Activated naive CD4-positive, alpha-beta T cell (primary cell): ENCODE measurements at regions not wholly inside any gene's neighbourhood (a gene's known extent, or its start where the extent isn't known, plus 50 kb on each side); places are given as distances from the start of the nearest gene placed in this dataset.

Experiments
- DNase-seq, 4 experiments: peaks; one replicate each; lab custom pipeline; 2025; lab: John Stamatoyannopoulos, UW

DNA sequence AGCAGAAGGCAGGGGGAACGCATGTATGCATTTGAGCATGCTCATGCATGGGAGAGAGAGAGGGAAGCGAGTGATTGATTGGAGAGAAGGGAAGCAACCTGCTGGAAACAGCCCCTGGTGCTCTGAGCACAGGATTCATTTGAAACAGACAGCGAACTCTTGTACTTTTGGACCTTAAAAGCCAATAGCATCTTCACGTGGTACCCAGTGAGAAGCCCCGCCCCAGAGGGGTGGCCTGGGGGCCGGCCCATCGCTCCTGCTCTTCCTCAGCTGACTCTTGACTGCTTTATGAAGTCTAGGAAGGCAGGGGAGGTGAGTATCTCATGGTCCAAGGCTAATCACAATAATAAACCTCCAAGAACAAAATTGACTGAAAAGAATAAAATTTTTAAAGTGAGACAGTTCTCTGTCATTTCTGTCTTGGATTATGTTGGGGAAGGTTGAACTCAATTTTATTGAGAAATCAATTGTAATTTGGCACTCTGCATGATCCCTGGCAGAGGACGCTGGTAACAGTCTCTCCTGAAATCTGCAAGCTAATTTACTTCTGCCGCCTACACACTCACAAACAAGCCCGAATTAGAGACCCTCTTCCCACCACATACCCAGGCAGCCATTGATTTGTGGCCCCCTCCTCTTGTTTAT lies 168.2 kb upstream of the PPARGC1A start:
- DNase-seq: no peak

DNA sequence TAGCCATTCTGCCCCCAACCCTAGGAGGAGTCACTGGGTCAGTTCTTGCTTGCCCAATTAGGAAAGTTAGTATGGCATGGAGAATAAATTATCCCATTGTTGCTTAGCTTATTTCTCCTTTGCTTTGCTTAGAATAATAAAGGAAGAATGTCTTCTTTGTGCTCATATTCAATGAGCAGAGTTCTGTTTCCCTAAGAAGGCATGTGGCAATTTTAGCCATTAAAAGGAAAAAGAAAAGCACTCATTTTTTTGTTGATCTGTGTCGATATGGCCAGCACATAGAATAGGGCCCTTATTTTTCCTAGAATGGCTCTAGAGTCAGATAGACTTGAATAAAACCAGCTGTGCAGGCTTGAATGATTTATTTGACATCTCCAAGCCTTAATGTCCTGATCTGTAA lies 166.4 kb upstream of the PPARGC1A start:
- no peak for DNase-seq

GRCh38 chr4:24055623-24056022 lies 165.8 kb upstream of the PPARGC1A start:
- no peak for DNase-seq

DNA sequence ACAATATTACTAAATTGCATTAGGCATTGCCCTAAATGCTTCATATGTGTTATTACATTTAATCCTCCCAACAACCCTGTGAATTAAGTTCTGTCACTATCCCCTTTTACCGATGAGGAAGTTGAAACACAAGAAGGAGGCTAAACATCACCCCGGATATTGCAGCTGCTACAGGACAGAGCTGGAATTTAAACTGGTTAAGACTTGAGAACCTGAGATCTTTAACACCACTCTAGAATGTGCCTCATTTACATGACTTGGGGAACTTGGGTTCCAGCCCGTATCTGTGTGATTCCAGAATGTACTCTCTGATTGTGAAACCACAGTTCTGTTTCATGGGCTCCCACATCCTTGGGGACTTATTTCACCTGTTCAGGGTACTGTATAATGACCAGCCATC lies 165.1 kb upstream of the PPARGC1A start:
- DNase-seq: no peak

- no peak for DNase-seq
Measured at GRCh38 chr4:24053934-24054333, 164.1 kb upstream of the PPARGC1A start.

- DNase-seq: no peak
Measured at GRCh38 chr4:24044610-24045589, 155.1 kb upstream of the PPARGC1A start.

GRCh38 chr4:24042094-24042493 lies 152.2 kb upstream of the PPARGC1A start:
- DNase-seq: no peak

DNA sequence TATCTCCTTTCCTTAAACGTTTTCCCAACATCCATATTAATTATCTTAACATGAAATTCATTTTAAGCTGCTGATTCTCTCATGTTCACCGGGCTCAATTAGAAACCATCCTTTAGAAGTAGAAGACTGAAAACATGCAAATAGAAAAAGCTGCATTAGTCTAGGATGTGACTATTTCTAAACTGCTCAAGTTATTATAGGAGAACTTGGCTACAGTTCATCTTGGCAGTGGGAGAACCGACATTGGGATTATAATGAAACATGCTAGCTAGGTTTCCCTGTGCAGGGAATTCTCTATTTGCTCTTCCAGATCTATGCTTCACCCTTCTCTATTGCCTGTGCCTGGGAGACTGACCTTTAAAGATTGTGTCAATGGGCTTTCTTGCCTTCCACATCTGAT lies 151.0 kb upstream of the PPARGC1A start:
- DNase-seq: no peak

- no peak for DNase-seq
Measured at GRCh38 chr4:24033626-24034025, 143.8 kb upstream of the PPARGC1A start.

- no peak for DNase-seq
Measured at GRCh38 chr4:24032371-24032989, 142.6 kb upstream of the PPARGC1A start.

- no peak for DNase-seq
Measured at GRCh38 chr4:24026596-24026995, 136.7 kb upstream of the PPARGC1A start.

DNA sequence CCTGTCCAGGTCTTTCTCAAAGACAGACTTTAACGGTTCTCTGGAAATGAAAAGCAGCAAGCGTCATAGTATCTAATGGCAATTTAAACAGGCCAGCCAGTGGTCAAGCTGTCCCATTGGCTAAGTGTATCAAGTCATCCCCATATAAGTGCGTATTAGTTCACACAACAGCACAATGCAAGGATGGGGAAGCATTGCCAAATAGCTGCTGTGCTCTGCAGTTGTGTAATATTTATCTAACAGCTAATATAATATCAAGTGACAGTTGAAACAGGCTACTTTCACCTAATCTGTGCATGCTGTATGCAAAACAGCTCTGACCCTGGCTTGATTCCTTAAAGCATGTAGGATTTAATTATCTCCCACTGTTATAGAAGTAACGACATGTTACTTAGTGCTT lies 134.8 kb upstream of the PPARGC1A start:
- DNase-seq: no peak

- DNase-seq: no peak
Measured at GRCh38 chr4:24024157-24024556, 134.3 kb upstream of the PPARGC1A start.

GRCh38 chr4:24015782-24016181 lies 125.9 kb upstream of the PPARGC1A start:
- no peak for DNase-seq

DNA sequence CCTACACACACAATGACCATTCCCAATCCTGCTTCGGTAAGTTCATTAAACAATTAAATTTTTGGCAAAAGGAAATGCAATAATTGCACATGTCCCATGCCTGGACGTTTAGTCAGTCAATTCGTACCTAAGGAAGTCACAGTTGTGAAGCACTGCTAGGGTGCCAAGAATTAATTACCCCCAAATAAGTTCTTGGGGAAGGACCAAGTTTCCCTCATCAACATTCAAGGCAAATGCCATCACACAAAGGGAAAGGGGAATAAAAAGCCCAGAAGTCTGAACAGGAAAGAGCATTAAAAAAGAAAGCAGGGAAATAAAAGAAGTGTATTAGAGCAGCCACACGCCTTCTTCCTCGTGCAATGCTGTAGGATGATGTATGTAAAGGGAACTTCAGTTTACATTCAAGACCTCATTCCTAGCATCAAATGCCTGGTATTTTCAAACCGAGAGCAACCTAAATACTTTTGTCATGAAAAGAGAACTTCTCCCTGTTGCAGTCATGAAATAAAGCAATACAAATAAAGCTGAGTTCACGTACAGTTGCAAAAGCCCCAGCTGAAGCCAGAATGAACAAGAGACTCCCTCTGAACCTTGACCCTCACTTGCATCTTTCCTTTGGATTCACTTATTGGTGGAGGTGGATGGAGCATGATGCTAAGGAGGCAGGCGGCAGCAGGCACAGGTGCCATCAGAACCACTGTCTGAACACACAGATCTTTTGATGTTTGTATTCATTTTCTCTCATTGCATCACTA lies 124.0 kb upstream of the PPARGC1A start:
- DNase-seq: no peak

GRCh38 chr4:24010994-24011393 lies 121.1 kb upstream of the PPARGC1A start:
- DNase-seq: no peak

DNA sequence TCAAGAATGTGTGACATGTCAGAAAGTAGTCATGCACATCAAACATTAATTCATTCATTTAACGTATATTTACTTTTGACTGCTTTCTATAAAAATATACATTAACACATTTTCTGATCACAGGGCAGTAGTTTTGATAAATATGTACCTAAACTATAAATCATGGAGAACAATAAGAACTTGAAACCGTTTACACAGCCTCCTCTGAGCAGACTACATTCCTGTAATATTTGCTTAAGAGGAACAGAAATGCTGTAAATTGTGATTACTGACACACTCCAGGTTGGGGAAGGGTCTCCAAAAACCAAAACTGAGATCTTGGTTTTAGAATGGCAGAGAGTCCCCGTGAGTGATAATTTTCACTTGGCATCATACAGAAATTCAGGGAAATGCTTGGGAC lies 120.7 kb upstream of the PPARGC1A start:
- no peak for DNase-seq

- no peak for DNase-seq
Measured at GRCh38 chr4:24007860-24008261, 118.0 kb upstream of the PPARGC1A start.

DNA sequence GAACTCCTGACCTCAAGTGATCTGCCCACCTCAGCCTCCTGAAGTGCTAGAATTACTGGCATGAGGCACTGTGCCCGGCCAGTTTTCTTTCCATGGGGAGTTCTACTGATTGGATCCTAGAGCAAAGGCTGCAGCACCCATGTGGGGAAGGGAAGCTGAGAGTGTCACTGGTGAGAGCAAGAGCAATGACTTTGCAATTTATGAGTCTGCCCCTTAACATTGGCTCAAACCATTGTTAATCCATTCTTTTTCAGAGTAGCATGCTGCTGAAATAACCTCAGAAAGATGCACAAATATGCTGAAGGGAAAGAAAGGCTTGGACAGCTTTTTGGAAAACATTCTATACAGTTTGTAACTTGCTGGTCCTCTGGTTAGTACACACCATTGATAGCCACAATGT lies 116.4 kb upstream of the PPARGC1A start:
- DNase-seq: no peak

DNA sequence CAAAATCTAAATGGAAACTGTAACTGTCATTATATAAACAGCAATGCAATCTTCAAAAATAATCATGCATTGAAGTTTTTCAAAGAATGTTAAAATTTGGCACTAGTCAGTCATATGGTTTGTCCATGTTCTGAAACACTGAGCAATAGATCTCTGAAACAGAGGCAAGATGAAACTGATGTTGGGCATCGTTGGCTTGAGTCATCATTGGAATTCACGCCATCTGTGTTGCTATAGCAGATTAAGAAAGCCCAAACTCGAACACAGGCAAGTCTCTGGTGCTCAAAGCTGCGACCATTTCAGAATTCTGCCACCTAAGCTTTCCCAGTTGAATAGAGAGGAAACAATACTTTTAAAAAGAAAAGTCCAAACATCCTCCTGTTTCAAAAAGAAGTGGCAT lies 114.1 kb upstream of the PPARGC1A start:
- DNase-seq: no peak

GRCh38 chr4:24003496-24003895 lies 113.6 kb upstream of the PPARGC1A start:
- DNase-seq: no peak

DNA sequence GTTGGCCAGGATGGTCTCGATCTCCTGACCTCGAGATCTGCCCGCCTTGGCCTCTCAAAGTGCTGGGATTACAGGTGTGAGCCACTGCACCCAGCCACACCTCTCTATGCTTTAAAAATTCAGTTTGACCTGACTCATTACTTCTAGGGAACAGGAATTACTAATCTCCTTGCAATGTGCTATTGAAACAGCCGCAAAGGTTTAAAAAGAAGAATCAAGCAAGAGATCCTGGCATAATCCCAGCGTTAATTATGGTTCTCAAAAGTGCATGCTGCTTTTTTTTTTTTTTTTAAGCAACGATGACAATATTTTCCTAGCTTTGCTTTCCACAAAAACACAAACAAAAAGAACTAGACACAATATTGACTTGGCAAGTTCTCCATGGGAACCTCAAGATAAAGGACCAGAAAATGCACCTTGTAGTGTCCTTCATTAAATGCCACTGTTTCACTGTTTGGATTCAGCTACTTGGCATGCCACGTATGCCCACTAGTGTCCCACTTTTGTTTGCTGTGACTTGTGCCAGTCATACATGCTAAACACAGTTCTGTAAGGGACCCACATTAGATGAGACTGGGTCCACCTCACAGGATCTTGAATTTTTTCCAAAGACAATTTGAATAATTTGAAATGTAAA lies 112.6 kb upstream of the PPARGC1A start:
- no peak for DNase-seq
